DMS114 treated with DMSO at 0.1 percent for 48 hours (cell line): ENCODE measurements at regions not wholly inside any gene's neighbourhood (a gene's known extent, or its start where the extent isn't known, plus 50 kb on each side); places are given as distances from the start of the nearest gene placed in this dataset.
A peak's percentile ranks its signal among the peaks of the same experiment; 100 is the strongest.

ENCODE experiments used
- DNase-seq: peaks from one replicate; lab custom pipeline; 2025; ENCODE audit not compliant: unreplicated experiment; lab: John Stamatoyannopoulos, UW

DNA sequence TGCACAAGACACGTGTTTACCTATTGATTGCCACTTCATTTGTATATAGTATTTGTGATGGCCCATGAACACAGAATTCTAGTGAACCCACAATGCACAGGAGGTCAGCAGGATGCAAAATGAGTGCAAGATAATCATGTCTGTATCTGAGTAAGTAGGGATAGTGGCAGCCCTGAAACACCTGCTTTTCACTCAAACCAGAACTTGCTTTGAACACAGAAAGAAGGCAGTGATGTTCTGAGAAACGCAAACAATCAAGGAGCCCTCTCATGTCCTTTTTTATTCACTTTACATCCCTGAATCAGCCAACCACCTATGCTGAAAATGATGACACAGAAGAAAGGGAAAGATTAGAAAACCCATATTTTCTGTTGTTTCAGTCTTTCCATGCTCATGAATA is 170.4 kb upstream of the AVPR1A start:
- DNase-seq: no peak

DNA sequence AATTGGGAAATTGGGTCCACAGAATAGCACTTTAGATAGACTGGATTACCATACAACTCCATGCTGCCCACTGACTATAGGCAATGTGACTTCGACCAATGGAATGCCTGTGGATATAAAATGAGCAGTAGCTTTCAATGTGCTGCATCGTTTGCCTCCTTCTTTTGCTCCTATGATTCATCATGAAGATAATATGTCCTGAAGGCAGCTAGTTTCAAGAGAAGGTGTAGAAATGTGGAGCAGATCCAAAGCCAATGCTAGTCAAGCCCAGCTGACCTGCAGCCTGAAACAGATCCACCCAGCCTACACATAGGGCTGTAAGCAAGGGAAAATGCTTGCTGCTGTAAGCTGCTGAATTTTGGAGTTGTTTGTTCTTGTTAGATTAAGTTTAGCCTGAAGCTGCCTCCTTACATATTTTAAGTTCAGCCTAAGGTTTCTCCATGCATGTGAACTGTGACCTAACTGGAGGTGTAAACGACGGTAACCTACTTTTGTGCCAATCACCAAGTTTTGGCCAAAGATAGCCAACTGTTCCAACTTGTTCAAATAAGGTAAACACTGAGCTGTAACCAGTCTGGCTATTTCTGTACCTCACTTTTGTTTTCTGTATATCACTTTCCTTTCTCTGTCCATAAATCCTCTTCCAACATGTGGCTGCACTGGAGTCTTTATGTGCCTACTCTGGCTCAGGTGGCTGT is 169.1 kb upstream of the AVPR1A start:
- no peak for DNase-seq

DNA sequence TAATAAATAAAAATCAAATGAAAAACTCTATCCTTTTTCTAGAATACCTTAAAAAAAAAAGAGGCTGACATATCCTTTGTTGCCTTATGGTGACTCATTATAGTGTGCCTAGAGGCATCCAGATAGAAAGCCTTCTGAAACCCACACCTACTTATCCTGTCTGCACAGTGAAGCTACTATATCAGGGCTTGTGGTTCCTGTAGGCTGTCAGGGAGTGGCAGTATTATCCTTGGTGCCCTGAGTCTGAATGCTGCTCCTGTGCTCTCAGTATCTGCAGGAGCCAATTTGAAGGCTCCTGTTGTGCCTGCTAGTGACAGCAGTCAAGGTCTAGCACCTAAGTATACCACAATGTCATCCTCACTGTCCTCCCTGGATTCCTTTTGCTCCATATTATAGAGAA is 168.4 kb upstream of the AVPR1A start:
- DNase-seq: no peak

DNA sequence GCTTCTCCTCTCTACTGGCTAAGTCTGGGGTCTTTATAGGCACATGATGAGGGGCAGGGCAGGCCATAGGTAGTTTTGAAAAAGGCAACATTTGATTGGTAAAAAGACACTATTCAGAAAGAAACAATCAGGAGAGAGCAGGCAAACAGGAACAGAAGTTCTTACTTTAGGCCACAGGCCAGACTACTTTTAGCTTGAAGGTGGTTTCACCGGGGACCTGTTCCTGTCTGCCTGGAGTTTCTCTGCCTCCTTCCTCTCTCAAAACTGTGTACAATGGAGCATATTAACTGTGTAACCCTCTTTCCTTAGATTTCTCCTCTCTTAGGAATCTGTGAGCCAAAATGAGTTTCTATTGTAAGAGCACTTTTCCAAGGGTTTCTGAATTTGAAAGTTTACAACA is 167.9 kb upstream of the AVPR1A start:
- no peak for DNase-seq

DNA sequence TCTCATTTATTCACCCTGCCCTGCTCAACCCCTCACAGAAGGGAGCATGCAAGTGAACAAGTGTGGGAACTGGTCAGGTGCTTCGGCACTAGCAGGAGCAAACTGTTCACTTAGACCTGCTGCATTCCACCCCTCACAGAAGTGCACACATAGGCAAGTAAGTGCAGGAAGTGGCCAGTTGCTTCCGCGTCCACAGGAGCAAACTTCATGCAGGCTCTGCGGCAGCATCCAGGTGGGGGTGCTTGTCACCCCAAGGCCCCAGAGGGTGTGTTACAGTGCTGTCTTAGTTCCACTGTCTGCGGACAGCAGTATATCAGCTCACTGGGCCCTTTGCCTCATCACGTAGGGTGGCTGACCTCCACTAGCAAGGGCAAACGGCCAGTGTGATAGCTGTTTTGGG is 167.3 kb upstream of the AVPR1A start:
- DNase-seq: no peak

DNA sequence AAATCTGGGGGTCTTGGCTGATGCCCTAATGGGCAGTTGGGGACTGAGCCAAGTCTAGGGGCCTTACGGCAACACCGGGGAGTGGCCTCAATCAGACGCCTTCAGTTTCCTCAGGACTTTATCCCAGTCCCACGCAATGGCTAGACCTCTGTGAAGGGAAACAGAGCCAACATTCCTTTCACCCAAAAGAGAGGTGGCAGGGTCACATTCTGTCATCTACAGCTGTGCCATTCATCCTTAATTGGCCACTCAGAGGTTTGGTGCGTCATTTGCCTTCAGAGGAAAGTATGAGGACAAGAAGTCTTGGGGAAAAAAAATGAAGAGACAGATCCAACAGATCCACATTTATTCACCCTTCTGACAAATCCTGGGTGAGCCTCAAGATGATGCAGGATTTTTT is 166.9 kb upstream of the AVPR1A start:
- DNase-seq: no peak

DNA sequence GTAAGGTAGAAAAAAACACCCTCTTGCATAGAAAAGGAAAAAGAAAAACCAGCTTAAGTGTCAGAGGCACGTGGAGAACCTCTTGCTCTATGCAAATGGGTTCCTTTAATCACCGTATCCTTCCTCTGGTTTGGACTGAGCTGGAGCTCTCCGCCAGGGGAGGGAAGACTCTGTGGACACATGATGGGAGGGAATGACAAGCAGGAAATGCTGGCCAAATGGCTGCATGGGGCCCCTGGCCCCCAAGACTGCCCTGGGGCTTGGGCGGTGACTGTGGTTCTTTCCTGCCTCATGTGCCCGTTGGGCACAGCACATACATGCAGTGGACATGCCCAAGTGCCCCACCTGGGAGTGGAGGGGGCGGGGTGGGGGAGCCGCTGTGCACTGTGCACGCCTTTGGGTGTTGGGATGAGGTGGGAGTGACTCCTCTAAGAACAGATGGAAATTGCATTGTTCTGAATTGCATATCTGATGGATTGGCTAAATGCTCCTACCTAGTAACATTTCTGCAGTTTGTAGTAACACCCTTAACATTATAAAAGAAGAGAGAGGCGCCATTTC is 166.4 kb upstream of the AVPR1A start:
- no peak for DNase-seq

DNA sequence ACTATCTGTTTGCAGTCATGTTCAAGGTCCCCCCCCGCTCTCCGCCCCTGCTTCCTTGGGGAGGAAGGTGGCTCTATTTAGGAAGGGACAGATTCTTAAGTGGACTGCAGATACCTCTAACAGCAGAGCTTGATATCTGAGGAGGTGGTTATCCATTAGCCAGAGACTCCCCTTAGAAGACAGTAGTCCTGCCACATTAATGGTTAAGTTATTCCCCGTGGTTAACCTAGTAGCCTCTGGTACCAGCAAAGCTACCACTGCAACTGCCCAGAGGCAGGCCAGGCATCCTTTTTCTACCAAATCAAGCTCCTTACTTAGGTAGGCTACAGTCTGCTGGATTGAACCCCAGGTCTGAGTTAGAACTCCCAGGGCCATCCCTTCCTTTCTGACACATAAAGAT is 162.1 kb upstream of the AVPR1A start:
- no peak for DNase-seq

DNA sequence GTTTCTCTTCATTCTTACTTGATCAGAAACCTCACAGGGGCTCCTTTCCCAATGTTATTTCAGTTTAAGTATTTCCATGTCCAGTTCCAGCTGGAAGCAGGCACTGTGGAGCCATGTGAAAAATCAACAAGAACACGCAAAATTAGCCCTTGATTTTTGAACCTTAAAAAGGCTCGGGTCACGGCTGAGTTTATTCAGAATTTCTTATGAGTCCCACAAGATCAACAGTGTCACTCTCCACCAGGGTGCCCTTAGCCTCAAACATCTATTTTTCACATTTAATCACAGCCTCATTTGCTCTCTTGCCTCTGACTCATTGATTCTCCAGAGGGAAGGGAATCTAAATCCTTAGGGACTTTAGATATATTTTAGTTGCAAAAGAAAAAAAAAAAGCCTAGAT is 157.7 kb upstream of the AVPR1A start:
- no peak for DNase-seq

DNA sequence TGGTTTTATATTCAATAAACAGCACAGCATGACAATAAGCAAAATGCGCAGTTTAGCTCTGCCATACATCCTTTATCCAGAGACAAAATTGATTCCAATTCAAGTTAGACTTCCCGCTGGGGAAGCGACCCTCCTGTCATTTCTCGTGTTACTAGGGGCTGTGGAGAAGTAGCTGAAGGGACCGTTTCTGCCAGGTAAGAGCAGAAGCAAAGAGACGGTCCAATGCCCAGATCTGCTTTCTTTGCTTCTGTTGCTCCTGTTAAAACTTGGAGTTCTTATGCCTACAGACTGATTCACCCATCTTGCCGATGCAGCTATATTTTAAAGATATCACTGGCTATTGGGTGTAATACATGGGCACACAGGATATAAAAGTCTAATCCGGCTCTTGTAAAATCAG is 156.8 kb upstream of the AVPR1A start:
- no peak for DNase-seq

DNA sequence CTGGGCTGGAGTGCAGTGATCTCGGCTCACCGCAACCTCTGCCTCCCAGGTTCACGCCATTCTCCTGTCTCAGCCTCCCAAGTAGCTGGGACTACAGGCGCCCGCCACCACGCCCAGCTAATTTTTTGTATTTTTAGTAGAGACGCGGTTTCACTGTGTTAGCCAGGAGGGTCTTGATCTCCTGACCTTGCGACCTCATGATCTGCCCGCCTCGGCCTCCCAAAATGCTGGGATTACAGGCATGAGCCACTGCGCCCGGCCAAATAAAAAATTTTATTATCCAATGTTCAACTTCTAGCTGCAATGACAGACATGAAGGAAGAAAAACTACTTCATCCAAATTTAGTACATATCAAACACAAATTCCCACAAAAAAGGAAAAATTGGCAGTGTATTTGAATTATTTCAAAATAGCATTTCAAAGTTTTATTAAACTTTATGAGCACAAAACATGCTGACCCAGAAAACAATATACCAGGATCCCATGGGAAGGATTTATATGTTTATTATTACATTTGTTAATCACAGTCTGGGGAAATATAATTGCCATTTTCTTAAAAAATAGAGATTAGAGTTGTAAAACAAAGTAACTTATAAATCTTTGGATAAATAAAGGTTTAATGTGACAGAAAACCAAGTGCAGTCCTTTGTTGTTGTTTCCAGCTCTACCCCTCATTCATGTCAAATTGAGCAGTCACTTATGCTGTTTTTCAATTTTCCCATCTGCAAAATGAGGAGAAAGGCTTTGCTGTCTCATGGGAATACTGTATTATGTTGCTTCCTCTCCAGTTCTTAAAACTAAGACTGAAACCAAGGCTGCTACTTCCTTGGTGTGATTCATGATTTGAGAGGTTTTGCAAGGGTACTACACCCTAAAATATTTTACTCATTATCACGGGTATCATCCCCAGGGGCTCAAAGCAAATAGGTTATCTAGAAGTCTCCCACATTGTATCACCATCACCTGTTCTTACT is 155.2 kb upstream of the AVPR1A start:
- DNase-seq: no peak

DNA sequence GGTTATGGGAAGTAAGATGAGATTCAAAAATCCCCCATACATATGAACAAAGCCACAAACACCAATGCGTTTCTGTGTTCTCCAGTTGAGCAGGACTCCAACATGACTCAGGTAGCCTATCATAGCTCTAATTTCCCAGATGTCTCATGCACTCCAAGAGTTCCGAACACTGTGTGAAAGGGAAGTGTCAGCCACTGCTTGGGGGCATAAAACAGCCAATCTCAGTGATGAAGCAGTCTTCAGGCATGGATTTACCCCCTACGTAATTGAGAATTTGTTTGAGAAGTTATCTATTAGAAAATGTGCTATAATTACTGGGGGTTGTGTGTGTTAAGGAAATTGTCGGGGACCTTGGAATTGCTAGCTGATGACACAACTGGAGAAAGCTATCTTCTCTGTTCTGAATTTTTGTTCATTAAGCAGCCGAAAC is 153.9 kb upstream of the AVPR1A start:
- no peak for DNase-seq

DNA sequence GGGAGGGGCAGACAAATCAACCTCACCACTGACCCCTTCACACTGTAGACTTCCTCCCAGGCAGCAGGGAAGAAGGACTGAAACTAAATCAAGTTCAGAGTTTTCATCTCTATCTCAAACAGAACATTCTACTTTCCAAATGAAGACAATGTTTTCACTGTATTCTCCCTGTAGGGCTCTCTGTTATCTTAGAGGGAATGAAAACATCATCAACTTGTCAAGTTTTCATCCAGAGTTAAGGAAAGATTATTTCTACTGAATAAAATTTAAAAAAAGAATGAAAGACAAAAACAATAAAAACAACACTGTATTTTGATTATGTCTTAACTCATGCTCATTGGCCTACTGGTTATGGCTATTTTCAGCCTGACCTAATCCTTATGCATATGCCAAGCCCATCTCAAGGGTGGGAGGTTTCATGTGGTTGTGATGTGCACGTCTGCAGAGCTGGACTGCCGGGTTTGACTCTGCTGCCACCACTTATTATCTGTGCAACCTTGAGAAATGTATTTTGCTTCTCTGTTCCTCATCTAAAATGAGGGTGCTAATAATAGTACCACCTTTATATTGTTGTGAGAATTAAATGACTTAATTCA is 152.0 kb upstream of the AVPR1A start:
- DNase-seq: no peak

DNA sequence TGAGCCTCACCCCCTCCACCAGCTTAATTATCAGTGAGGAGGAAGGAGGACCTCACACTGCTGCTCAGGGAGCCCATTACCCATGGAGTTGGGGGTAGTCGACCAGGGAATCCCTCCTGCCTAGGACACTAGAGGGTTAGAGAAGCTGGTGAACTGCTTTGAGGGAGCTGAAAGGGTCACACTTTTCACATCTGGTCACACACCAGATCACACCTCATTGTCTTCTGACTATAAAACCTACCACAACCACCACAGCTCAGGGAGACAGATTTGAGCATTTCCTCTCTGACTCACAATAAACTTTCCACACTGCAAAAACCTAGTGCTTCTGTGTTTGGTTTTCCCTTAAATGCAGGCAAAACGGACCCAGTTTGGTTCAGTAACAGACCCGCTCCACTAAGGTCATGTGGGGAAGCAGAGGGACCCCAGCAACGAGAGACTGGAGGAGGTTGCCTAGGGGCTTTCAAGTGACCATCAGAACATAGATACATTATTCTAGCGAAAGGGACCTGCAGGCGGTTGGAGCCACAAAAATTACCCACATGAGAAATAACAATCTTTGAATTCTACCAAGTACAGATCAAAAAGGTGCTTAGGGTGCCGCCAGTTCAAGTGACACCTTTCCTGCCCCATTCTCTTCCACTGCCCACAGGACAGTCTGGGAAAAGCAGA is 151.4 kb upstream of the AVPR1A start:
- no peak for DNase-seq

DNA sequence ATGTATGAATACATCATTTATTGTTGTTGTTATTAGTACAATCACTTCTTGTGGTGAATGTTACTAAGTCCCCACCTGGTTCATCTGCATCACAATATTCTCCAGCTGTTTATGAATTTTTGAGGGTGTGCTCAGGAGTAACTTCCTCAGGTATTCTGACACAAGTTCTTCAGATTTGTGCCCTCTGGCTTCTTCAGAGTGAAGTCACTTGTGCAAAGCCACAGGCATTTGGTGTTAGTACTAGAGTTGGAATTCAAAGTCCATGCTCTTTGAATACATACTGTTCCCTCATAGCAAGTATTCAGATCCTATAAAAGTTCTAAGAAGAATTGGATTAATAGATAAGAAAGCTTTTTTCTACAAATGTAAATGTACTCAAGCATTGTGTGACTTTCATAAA is 150.3 kb upstream of the AVPR1A start:
- no peak for DNase-seq

DNA sequence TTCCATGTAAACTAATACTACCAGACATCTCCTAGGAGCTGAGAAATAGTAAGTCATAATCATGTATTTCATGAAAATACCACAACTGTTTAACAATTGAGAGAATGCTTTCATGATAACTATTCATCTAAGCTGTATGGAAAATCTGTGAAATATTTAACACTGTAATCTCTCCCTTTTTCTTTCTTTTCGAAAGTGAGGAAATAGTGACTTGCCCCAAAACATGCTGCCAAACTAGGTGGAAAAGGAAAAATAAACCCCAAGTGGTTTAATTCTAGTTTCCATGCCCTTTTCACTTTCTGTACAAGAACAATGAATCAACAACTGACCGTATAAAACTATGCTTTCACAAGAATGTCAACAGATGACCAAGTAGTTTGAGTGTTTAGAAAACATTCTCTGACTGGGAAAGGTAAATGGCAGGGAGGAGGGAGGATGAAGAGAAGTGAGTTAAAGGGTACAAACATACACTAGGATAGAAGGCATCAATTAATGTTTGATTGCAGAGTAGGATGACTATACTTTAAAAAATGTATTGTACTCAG is 147.5 kb upstream of the AVPR1A start:
- no peak for DNase-seq

DNA sequence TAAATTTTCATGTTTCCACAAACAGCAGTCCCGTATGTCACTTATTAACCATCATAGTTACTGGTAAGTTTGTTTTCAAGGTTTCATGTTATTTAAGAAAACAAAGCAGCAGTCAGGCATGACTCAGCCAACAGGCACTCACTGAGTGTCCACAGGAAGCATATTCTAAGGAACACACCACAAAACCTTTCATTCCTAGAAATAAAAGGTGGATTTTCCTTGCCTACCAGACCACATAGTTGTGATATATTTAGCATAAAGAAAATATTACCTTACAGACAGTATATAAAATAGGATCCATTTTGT is 143.3 kb upstream of the AVPR1A start:
- DNase-seq: no peak

DNA sequence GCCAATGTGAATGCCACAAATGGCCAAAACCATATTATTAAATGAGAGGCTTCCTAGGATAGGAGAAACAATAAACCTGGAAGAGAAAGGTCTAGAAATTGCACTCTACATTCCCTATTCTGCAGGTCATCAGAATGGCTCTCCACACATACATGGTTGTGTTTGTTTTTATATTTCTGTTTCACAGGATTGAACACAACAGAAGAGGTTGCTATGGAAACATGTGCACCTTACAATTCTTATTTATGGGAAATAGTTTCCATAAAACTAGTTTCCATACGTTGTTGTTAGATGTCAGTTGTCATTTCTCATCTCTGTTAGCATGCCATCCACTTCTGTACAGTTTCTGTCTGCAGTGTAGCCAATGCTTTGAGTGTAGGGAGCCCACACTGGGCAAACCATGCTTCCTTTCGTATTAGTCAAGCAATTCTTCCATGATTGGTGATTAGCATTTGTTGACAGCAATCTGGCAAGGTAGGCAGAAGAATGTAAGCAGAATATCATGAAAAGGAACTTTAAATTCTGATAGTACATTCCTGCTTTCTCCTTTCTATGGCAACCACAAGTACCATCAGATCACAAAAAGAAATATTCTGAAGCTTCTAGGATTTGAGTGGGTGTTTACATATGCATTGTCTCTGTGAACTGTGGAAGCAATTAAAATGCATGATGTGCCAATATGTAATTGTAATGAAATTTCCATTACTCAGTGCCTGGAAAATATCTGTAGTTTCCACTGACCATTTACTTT is 141.6 kb upstream of the AVPR1A start:
- DNase-seq: no peak

DNA sequence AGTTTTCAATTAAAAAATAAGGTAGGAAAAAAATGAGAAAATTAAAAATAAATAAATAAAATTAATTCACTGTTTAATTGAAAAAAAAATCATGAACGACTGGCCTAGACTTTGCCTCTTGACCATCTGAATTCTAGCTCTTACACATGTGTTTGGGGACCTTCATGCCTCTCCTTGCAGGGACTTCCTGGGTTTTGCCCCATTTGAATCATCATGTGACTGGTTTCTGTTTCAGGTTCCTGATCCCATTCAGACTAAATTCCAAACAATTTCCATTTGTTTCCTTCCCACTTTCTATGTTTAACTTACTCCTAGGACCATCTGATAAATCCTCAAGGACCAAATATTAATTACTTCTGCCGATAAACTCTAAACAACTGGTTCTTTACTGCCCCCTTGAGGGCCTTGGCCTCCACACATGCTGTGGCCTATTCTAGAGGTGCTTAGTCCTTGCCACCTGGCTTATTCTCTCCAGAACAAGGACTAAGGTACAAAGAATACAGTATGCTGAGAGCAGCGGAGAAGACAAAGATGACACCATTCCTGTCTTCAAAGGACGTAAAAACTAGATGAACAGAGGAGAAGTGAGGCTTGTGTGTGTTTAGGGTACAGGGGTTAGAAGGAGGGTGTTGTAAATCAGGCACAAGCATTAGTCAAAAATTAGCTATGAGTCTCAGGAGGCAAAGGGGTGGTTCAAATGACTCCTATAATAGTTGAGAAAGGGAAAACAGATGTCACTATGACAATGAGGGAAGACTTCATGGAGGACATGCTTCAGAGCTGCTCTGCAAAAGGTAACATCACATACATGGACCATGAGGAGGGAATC is 125.8 kb upstream of the AVPR1A start:
- DNase-seq: peak; percentile 5
